Midbrain (tissue), 1 donor: ENCODE measurements at regions not wholly inside any gene's neighbourhood (a gene's known extent, or its start where the extent isn't known, plus 50 kb on each side); places are given as distances from the start of the nearest gene placed in this dataset.
"Not testable (repeated sequence)": the region's sequence is repeated elsewhere in the genome, so short reads cannot be mapped to it uniquely, and the experiment has no call there.

Source experiments
- DNase-seq: peaks from one replicate; lab custom pipeline; 2025; lab: John Stamatoyannopoulos, UW

DNA sequence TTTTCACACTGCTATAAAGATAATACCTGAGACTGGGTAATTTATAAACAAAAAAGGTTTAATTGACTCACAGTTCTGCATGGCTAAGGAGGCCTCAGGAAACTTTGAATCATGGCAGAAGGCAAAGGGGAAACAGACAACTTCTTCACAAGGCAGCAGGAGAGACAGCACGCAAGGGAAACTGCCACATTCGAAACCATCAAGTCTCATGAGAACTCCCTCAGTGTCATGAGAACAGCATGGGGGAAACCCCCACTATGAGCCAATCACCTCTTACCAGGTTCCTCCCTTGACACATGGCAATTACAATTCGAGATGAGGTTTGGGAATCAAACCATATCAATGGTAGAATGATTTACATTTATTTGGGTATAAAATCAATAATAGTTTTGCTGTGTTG, 558.5 kb downstream of the TMTC2 start:
- no peak for DNase-seq

DNA sequence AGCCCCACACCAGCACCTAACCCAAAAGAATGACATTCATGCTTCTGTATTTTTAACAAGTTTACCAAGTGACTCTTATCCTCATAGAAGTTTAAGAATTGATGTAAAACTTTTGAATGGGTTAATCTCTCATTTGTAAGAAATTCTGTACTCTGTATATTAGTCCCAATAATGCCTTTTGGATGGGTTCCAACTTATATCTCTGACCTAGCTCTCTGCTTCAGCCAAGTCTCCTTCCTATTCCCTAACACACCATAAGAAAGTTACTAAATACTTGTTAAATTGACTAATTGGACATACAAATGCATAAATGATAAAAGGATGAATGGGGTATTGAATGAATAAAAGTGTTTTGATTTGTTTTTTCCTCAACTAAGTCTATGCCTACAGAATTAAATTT, 557.3 kb downstream of the TMTC2 start:
- DNase-seq, result no peak

DNA sequence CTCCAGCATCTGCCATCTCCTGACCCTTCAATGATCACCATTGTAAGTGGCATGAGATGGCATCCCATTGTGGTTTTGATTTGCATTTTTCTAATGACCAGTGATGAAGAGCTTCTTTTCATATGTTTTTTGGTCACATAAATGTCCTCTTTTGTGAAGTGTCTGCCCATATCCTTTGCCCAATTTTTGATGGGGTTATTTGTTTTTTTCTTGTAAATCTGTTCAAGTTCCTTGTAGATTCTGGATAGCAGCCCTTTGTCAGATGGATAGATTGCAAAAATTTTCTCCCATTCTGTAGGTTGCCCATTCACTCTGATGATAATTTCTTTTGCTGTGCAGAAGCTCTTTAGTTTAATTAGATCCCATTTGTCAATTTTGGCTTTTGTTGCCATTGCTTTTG, 547.3 kb downstream of the TMTC2 start:
- not testable (repeated sequence) for DNase-seq

DNA sequence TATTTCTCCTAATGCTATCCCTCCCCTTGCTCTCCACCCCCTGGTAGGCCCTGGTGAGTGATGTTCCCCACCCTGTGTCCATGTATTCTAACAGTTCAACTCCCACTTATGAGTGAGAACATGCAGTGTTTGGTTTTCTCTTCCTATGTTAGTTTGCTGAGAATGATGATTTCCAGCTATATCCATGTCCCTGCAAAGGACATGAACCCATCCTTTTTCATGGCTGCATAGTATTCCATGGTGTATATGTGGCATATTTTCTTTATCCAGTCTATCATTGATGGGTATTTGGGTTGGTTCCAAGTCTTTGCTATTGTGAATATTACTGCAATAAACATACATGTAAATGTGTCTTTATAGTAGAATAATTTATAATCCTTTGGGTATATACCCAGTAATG, 540.3 kb downstream of the TMTC2 start:
- not testable (repeated sequence) for DNase-seq

DNA sequence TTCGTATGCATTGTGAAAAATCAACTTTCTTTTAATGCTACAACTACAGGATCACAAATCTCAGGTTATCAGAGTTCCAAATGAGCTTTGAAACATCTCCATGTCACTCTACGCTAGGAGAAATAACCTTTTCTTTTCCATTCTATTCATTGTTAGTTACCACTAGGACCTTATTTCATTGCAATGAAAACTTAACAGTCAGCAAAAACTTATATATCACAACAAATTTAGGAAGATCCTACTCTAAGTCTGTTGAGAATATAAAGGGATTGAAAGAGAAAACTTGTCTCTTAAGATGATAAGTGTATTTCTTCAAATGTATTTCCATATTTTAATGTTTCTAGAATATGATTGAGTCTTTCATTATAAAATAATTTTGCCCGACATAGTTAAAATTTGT, 539.1 kb downstream of the TMTC2 start:
- DNase-seq, result no peak

DNA sequence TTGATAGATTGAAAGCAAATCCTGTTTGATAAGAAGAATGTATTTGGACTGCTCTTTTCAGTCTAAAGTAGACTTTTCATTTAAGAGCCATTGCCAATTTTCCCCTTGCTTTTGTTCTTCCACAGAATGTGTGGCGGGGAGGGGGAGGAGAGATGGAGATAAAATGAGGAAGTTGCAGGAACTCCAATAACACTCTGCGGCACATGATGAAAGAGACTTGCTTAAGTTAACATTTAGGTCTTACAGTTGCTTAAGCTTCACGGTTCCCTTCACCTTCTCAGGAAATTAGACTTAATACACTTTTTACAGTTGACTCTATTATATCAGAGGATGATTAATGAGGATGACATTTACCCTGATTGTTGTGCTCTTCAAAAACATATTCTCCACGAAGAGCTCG, 537.3 kb downstream of the TMTC2 start:
- no peak for DNase-seq

DNA sequence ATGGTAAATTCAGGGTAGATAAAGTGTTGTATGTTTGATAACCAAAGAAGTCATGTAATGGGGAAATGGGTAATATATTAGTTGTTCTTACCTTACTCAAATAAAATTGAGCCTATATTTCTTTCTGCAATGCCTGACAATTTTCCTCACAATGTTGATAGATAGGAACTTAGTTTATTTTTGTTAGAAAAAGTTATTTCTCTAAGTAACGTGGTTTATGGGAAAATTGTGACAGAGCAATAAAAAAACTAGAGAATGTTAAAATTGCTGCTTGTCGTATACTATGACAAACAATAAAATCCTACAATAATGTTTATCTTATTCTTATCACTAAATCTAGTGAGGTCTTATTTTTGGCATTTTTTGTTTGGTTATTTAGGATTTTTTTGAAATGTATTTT, 534.1 kb downstream of the TMTC2 start:
- no peak for DNase-seq

DNA sequence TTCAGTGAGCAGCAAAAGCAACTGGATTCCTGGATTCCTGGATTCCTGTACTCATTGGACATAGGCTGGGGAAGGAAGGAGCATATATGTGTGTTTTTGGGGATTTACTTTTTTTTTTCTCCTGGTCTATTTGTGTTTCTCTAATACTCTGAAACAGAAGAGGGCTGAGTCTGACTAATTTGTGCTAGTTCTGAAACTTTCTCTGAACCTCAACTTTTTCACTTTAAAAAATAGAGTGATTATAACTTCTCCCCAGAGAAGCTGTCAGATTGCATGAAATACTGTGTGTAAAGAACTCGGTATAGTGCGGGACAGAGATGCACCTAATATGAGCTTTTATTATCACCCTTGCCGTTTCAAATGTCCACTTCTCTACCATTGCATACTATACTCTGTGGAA, 529.5 kb downstream of the TMTC2 start:
- DNase-seq, result no peak

DNA sequence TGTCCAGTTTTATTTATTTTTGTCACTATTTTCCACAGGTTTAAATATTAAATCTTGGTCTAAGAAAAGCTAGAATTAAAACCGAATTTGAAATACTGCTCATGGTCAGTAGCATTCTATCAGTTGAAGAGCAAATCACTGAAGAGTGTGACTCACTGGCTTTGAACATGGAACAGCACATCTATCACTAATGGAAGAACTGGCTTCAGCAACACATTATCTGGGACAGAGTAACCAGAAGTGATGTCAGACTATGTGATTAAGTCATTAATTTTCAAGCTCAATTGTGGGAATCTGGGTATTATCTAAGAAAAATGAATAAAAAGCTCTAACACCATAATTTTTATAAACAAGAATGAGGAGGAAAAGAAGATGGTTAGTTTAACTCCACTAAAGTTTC, 527.5 kb downstream of the TMTC2 start:
- no peak for DNase-seq

DNA sequence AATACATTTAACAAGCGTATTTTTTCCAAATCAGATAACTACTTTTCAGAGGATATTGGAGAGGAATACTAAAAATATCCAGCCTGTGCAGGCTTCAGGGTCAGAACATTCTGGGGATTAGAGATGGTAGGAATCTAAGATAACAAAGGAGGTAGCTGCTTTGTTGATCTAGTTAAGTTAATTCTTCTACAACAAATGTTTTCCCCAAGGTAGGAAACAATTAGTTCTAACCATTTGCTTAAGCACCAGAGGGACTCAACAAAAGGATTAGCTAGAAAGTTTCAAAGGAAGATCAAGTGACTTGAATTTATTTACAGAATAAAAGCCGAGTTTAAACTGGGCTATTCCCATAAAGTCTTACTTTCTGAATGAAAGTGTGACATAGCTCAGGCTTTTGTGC, 524.2 kb downstream of the TMTC2 start:
- no peak for DNase-seq

DNA sequence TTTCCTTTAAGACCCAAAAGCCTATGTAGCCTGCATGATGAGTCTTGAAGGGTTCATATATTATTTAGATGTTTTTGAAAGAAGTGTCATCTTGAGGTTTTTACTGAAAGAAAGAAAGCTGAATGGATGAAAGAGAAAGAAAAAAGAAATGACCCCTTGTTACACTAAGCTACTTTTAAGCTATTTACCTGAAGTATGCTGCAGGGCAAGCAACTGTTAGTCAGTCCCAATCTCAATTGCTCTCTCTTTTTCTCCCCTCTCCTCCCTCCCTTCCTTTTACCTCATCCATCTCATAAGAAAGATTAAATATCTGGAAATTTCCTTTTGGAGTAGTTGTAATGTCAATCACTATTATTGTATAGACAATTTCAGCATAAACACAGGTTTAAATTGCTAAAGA, 512.4 kb downstream of the TMTC2 start:
- no peak for DNase-seq

DNA sequence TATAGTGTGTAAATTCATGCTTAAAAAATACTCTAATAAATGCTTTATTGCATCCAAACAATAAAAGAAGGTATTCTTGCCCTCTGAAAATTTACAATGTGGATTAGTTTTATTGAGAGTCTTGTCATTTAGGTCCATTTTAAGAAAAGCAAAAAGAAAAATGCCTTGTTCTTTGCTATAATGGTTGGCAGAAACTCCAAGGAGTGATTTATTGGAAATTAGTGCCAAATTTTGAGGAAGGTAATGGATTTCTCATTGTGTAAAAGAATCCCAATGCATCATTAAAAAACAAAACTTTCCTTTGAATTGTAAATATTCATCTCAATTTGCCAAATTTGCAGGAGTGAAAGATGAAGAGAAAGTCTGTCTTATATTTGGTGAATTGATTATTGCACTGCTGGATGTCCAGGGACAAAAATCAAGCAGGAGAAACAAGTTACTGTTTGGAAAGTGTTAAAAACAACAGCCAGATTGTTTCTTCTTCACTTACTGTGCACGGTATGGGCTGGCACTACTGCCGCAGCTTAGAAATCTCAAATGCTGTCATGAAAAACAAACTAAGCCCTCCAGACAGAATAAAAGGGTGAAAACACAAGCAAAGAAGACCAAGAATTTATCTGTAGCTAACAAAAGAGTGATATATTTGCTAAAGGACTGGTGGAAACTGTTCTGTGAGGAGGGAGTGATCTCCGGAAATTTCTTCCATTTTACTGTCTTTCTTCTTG, 511.7 kb downstream of the TMTC2 start:
- DNase-seq, result no peak

DNA sequence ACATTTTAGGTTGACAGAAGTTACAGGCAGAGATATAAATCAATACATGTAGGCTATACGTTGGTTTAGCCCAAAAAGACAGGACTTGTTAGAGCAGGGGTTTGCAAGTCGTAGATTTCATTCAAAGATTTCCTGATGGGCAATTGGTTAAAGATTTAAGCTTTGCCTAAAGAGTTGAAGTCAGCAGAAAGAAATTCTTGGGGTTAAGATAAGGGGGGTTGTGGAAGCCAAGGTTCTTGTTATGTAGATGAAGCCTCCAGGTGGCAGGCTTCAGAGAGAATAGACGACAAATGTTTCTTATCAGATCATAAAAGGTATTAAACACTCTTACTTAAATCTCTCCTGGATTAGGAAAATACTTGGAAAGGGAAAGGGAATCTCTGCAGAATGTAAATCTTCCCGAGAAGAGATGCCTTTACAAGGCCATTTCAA, 510.8 kb downstream of the TMTC2 start:
- DNase-seq, result no peak

DNA sequence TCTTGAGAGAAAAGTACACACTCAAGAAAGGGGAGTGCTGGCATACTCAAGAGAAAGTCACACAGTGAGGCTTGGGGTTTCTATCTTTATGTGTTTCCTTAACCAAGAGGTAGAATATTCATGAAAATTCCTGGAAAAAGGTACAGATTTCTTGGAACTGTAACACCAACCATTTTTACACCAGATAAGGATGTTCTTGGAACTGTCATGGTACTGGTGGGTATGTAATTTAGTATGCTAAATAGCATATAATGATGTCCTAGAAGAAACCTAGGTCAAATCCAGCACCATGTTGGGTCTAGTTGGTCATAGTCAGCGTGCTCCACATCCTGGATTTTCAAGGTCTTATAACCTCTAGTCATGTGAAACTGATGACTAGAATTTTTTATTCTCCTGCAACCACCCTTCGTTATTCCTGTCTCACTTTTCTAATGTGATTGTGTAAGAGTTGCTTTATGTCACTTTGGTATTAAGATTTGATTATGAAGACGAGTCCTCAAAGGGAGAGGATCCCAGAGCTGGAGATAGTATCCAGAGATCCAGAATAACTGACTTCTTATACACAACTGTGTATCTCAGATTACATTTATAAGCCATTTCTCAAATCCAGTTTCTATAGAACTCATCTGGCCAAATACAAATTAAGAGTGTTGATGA, 510.1 kb downstream of the TMTC2 start:
- no peak for DNase-seq

DNA sequence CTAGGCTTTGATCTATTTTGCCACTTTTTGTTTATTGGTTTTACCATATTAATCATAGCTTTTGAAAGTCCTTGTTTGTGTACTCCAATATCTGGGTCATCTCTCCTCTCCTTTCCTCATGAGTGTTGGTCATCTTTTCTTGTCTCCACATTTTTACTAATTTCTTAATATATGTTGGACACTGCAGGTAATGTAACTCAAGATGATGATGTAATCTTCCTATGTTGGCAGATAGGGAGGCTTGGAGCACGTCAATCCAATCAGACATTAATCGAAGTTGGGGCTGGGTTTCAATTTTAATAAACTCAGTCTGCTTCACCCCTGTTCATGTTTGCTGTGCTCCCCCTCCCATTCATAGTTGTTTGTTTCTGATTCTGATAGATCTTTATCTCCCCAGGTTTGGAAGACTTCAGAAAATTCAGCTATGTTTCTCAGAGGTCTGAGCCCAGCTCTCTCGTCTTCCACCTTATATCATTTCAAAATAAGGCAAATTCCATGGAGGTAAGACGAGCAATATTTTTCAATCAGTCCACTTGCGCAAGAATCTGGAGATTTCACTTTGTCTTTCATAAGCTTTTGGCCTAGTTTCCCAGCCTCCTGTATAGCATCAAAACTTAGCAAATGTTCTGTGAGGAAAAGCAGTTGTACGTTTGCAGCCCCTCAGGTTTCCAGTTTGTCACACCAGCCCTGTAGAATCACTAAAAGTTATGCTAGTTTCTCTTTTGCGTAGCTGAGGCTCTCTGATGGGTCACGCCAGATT, 504.1 kb downstream of the TMTC2 start:
- DNase-seq, result no peak

DNA sequence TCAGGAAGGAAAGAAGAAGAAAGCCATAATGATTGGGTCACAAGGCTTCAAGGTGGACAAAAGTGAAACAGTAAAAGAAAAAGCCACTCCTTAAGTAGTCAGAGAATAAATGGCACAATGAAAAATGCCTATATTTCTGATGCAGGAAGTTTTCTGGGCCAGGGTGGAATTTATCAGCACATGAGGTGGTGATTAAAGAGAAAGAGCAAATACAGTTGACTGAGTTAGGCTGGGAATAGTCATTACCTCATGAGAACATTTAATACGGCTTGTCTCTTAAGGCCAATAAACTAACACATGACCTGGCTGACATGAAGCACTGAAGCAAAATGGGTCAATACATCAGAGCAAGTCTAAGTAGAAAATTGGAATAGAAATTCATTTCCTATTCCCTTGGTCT, 499.7 kb downstream of the TMTC2 start:
- no peak for DNase-seq

DNA sequence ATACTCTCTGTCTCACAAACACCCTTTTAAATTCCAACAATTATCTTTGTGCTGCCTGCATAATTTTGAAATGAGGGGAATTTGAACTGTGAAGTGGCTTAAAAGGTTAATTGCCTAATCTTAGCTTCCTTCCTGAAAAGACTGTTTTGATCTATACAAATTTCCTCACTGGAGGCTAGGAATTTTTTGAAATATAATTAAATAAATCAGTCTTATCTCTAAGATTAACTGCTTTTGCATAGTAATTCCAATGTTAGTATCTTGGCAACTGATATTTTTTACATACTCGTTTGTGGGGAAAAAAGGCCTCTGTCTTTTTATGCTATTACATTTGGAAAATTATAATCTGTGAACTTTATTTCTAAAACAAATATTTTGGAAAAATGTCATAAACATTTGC, 498.5 kb downstream of the TMTC2 start:
- DNase-seq, result no peak
